Mesendoderm (in vitro differentiated cells): ENCODE measurements at regions not wholly inside any gene's neighbourhood (a gene's known extent, or its start where the extent isn't known, plus 50 kb on each side); places are given as distances from the start of the nearest gene placed in this dataset.
A peak's percentile ranks its signal among the peaks of the same experiment; 100 is the strongest.
"Not testable (repeated sequence)": the region's sequence is repeated elsewhere in the genome, so short reads cannot be mapped to it uniquely, and the experiment has no call there.

ENCODE experiments used
- DNase-seq: peaks from one replicate; pipeline ENCODE4 v3.0.0; 2013
- H2AK5ac ChIP-seq: 2 replicates; pipeline ENCODE4 v1.6.1; 2013; ENCODE audit warnings: low read length, inconsistent platforms
- H2BK120ac ChIP-seq: 2 replicates; pipeline ENCODE4 v1.6.1; 2013; ENCODE audit warnings: low read depth, mild to moderate bottlenecking, low read length, moderate library complexity, mixed read lengths
- H2BK15ac ChIP-seq: replicated peaks from 2 replicates; pipeline ENCODE4 v1.6.1; 2013; ENCODE audit warnings: low read depth, mild to moderate bottlenecking, moderate library complexity
- H2BK5ac ChIP-seq: 2 replicates; pipeline ENCODE4 v1.6.1; 2013; ENCODE audit warnings: low read length, inconsistent platforms
- H3K18ac ChIP-seq: 2 replicates; pipeline ENCODE4 v1.6.1; 2013; ENCODE audit warnings: mild to moderate bottlenecking, low read length, mixed read lengths
- H3K23ac ChIP-seq: one replicate; pipeline ENCODE4 v1.6.1; 2013; ENCODE audit warnings: low read length
- H3K27ac ChIP-seq: 2 replicates; pipeline ENCODE4 v1.5.1; 2013; ENCODE audit warnings: low read depth, mild to moderate bottlenecking, inconsistent platforms, low read length, moderate library complexity
- H3K27me3 ChIP-seq: 2 replicates; pipeline ENCODE4 v1.6.1; 2013; ENCODE audit warnings: low read length, control low read depth, mild to moderate bottlenecking, inconsistent platforms; ENCODE audit not compliant: insufficient read depth, poor library complexity
- H3K36me3 ChIP-seq: 2 replicates; pipeline ENCODE4 v1.6.1; 2013; ENCODE audit warnings: low read length, inconsistent platforms; ENCODE audit not compliant: control insufficient read depth, insufficient read depth
- H3K4ac ChIP-seq: one replicate; pipeline ENCODE4 v1.6.1; 2013; ENCODE audit warnings: low read depth, mild to moderate bottlenecking, low read length, moderate library complexity
- H3K4me1 ChIP-seq: 2 replicates; pipeline ENCODE4 v1.6.1; 2013; ENCODE audit warnings: low read depth, low read length, inconsistent platforms; ENCODE audit not compliant: control insufficient read depth
- H3K4me2 ChIP-seq: 2 replicates; pipeline ENCODE4 v1.6.1; 2013; ENCODE audit warnings: low read length
- H3K4me3 ChIP-seq: 2 replicates; pipeline ENCODE4 v1.5.1; 2013; ENCODE audit warnings: mild to moderate bottlenecking, low read length
- H3K56ac ChIP-seq: one replicate; pipeline ENCODE4 v1.6.1; 2013; ENCODE audit warnings: low read length
- H3K79me1 ChIP-seq: 2 replicates; pipeline ENCODE4 v1.6.1; 2013; ENCODE audit warnings: low read length, inconsistent platforms
- H3K79me2 ChIP-seq: 2 replicates; pipeline ENCODE4 v1.6.1; 2013; ENCODE audit warnings: mild to moderate bottlenecking, low read length; ENCODE audit not compliant: control insufficient read depth, insufficient read depth
- H3K9ac ChIP-seq: 2 replicates; pipeline ENCODE4 v1.6.1; 2013; ENCODE audit warnings: low read length, inconsistent platforms
- H4K5ac ChIP-seq: one replicate; pipeline ENCODE4 v1.6.1; 2013; ENCODE audit warnings: low read length
- H4K8ac ChIP-seq: one replicate; pipeline ENCODE4 v1.6.1; 2013; ENCODE audit warnings: low read depth, mild to moderate bottlenecking, control low read depth, low read length, moderate library complexity
- WGBS: extraction: QIAGEN DNeasy Blood & Tissue Kit; methylation state at CpG from one replicate; pipeline ENCODE4 v1.1.7; 2013; ENCODE audit warnings: low lambda C conversion rate, missing lambda C conversion rate; ENCODE audit not compliant: insufficient coverage; ENCODE audit errors: extremely low coverage; 5-methylcytosine and 5-hydroxymethylcytosine counted together

- not testable (repeated sequence) for H3K18ac ChIP-seq, H3K4ac ChIP-seq, H2BK5ac ChIP-seq, H3K23ac ChIP-seq, H3K27me3 ChIP-seq, H3K79me1 ChIP-seq, H3K9ac ChIP-seq, H3K4me1 ChIP-seq, H2BK120ac ChIP-seq, H4K5ac ChIP-seq, H4K8ac ChIP-seq, DNase-seq, H3K27ac ChIP-seq, H2BK15ac ChIP-seq, H3K4me2 ChIP-seq, H3K4me3 ChIP-seq, H3K56ac ChIP-seq, H2AK5ac ChIP-seq, H3K36me3 ChIP-seq, H3K79me2 ChIP-seq
- no CpG with 5 or more reads among the region's 1 CpG for WGBS
Measured at GRCh38 chr2:209312450-209312849, 111.4 kb upstream of the MAP2 start.

- no peak overlapping the region for H2BK5ac ChIP-seq
- no peak overlapping the region for H3K4ac ChIP-seq
- no peaks in the 10 kb centered on the region for H3K27me3 ChIP-seq
- no peak overlapping the region for H3K18ac ChIP-seq
- no peak overlapping the region for H3K27ac ChIP-seq
- no peak overlapping the region for H3K4me3 ChIP-seq
- H2BK120ac ChIP-seq: no peak overlapping the region
- no peak overlapping the region for H3K9ac ChIP-seq
- no CpG with 5 or more reads among the region's 2 CpGs for WGBS
- H3K23ac ChIP-seq: no peak overlapping the region
- H2BK15ac ChIP-seq: no peak overlapping the region
- H3K4me1 ChIP-seq: no peaks in the 10 kb centered on the region
- no peaks in the 10 kb centered on the region for H3K36me3 ChIP-seq
- H3K79me1 ChIP-seq: no peaks in the 10 kb centered on the region
- no peak overlapping the region for H2AK5ac ChIP-seq
- no peak overlapping the region for H3K4me2 ChIP-seq
- H4K8ac ChIP-seq: no peak overlapping the region
- peak; percentile 59 for DNase-seq
- H3K79me2 ChIP-seq: no peaks in the 10 kb centered on the region
- no peak overlapping the region for H4K5ac ChIP-seq
- H3K56ac ChIP-seq: no peak overlapping the region
Measured at GRCh38 chr2:209314653-209315052, 109.2 kb upstream of the MAP2 start.

- Histone ChIP-seq H3K79me2 (no peaks in the 10 kb centered on the region), H3K18ac (no peak overlapping the region), H2BK120ac (no peak overlapping the region), H4K8ac (no peak overlapping the region), H3K4ac (no peak overlapping the region), H3K79me1 (no peaks in the 10 kb centered on the region), H2BK15ac (no peak overlapping the region), H3K4me1 (no peaks in the 10 kb centered on the region), H3K4me2 (no peak overlapping the region), H3K56ac (no peak overlapping the region), H3K27me3 (no peaks in the 10 kb centered on the region), H3K4me3 (no peak overlapping the region), H2AK5ac (no peak overlapping the region), H2BK5ac (no peak overlapping the region), H3K36me3 (no peaks in the 10 kb centered on the region), H4K5ac (no peak overlapping the region), H3K27ac (no peak overlapping the region), H3K9ac (no peak overlapping the region), H3K23ac (no peak overlapping the region)
- no peak for DNase-seq
- no CpG with 5 or more reads among the region's 2 CpGs for WGBS
Measured at GRCh38 chr2:209316141-209316540, 107.7 kb upstream of the MAP2 start.

- Histone ChIP-seq H2BK120ac (no peak overlapping the region), H4K5ac (no peak overlapping the region), H2AK5ac (no peak overlapping the region), H3K27me3 (no peaks in the 10 kb centered on the region), H3K9ac (no peak overlapping the region), H3K36me3 (no peaks in the 10 kb centered on the region), H3K18ac (no peak overlapping the region), H3K56ac (no peak overlapping the region), H3K79me2 (no peaks in the 10 kb centered on the region), H3K4me2 (no peak overlapping the region), H3K79me1 (no peaks in the 10 kb centered on the region), H3K4me3 (no peak overlapping the region), H3K4me1 (no peaks in the 10 kb centered on the region), H2BK5ac (no peak overlapping the region), H4K8ac (no peak overlapping the region), H3K4ac (no peak overlapping the region), H3K23ac (no peak overlapping the region), H2BK15ac (no peak overlapping the region), H3K27ac (no peak overlapping the region)
- DNase-seq: no peak
- WGBS: no CpG with 5 or more reads among the region's 3 CpGs
Measured at GRCh38 chr2:209321076-209321475, 102.8 kb upstream of the MAP2 start.

GRCh38 chr2:209321581-209321980, 102.3 kb upstream of the MAP2 start:
- Histone ChIP-seq H3K56ac (no peak overlapping the region), H4K8ac (no peak overlapping the region), H3K27ac (no peak overlapping the region), H2BK15ac (no peak overlapping the region), H2BK120ac (no peak overlapping the region), H3K23ac (no peak overlapping the region), H3K4ac (no peak overlapping the region), H3K27me3 (no peaks in the 10 kb centered on the region), H2BK5ac (no peak overlapping the region), H2AK5ac (no peak overlapping the region), H3K4me3 (no peak overlapping the region), H3K79me1 (no peaks in the 10 kb centered on the region), H3K9ac (no peak overlapping the region), H3K79me2 (no peaks in the 10 kb centered on the region), H3K36me3 (no peaks in the 10 kb centered on the region), H4K5ac (no peak overlapping the region), H3K4me1 (no peaks in the 10 kb centered on the region), H3K4me2 (no peak overlapping the region), H3K18ac (no peak overlapping the region)
- WGBS: no CpG with 5 or more reads among the region's 3 CpGs
- no peak for DNase-seq

GRCh38 chr2:209322041-209322440, 101.8 kb upstream of the MAP2 start:
- Histone ChIP-seq H3K79me1 (no peaks in the 10 kb centered on the region), H2BK5ac (no peak overlapping the region)

More at GRCh38 chr2:209322041-209322440, 101.8 kb upstream of the MAP2 start:
- Histone ChIP-seq H2BK120ac (no peak overlapping the region), H3K36me3 (no peaks in the 10 kb centered on the region), H3K27me3 (no peaks in the 10 kb centered on the region), H3K18ac (no peak overlapping the region), H3K27ac (no peak overlapping the region), H3K4me3 (no peak overlapping the region), H2AK5ac (no peak overlapping the region), H4K5ac (no peak overlapping the region), H3K4me1 (no peaks in the 10 kb centered on the region), H4K8ac (no peak overlapping the region), H3K4ac (no peak overlapping the region), H3K56ac (no peak overlapping the region), H3K79me2 (no peaks in the 10 kb centered on the region), H3K23ac (no peak overlapping the region), H2BK15ac (no peak overlapping the region), H3K4me2 (no peak overlapping the region), H3K9ac (no peak overlapping the region)
- no CpG with 5 or more reads among the region's 1 CpG for WGBS
- DNase-seq: no peak
